HEK293 (cell line): ENCODE measurements at regions not wholly inside any gene's neighbourhood (a gene's known extent, or its start where the extent isn't known, plus 50 kb on each side); places are given as distances from the start of the nearest gene placed in this dataset.
"Not testable (repeated sequence)": the region's sequence is repeated elsewhere in the genome, so short reads cannot be mapped to it uniquely, and the experiment has no call there.

Source experiments
- CTCF ChIA-PET: fragments of 350-600 bp; formaldehyde crosslinking; extraction: SDS; loops from one replicate; lab custom pipeline; 2021; ENCODE audit warnings: antibody characterized with exemption; lab: Yijun Ruan, JAX
- POLR2A ChIA-PET: fragments of 300-600 bp; formaldehyde crosslinking; extraction: SDS; loops from one replicate; lab custom pipeline; 2020; ENCODE audit warnings: antibody characterized with exemption, inconsistent platforms; lab: Yijun Ruan, JAX
- H3K27ac ChIP-seq: fragments of 200-500 bp; sonication (Bioruptor generic); 2 replicates; pipeline ENCODE4 v1.5.1; 2014; ENCODE audit warnings: low read depth, low read length, control low read depth, inconsistent platforms; ENCODE audit errors: extremely low read depth
- H3K36me3 ChIP-seq, 2 experiments: fragments of 200-500 bp in 1 of 2; sonication (Bioruptor generic) in 1 of 2; 1 replicate in 1 of 2; 2 replicates in 1 of 2; pipeline ENCODE4 v1.5.1; 2014 to 2017; ENCODE audit warnings: inconsistent platforms in 2 of 2, low read length in 2 of 2; ENCODE audit not compliant: control insufficient read depth in 2 of 2, insufficient read depth in 1 of 2
- H3K4me1 ChIP-seq: fragments of 200-500 bp; sonication (Bioruptor generic); 2 replicates; pipeline ENCODE4 v1.5.1; 2014; ENCODE audit warnings: mild to moderate bottlenecking, low read length, inconsistent platforms; ENCODE audit not compliant: control insufficient read depth, insufficient read depth
- H3K4me3 ChIP-seq: 2 replicates; pipeline ENCODE4 v1.5.1; 2011; ENCODE audit warnings: low read depth, mild to moderate bottlenecking, control low read depth, low read length, moderate library complexity
- H3K9me3 ChIP-seq: fragments of 200-500 bp; sonication (Bioruptor generic); 2 replicates; pipeline ENCODE4 v1.5.1; 2014; ENCODE audit warnings: low read depth, low read length, inconsistent platforms; ENCODE audit not compliant: control insufficient read depth, insufficient read depth
- MZF1 ChIP-seq: fragments of 450-650 bp; formaldehyde crosslinking; IDR thresholded peaks from 2 replicates; pipeline ENCODE4 v1.5.1; 2017; ENCODE audit warnings: missing biosample characterization, missing genetic modification characterization, borderline replicate concordance
- REST ChIP-seq: fragments of 450-650 bp; formaldehyde crosslinking; IDR thresholded peaks from 2 replicates; pipeline ENCODE4 v1.5.1; 2016; ENCODE audit warnings: missing biosample characterization, missing genetic modification characterization
- SETDB1 ChIP-seq: IDR thresholded peaks from one replicate; pipeline ENCODE4 v1.6.1; 2017; ENCODE audit warnings: mild to moderate bottlenecking, low read length, moderate library complexity, mixed read lengths; ENCODE audit not compliant: insufficient read length
- ZBTB48 ChIP-seq: fragments of 450-650 bp; formaldehyde crosslinking; IDR thresholded peaks from 2 replicates; pipeline ENCODE4 v1.5.1; 2016; ENCODE audit warnings: missing biosample characterization, missing genetic modification characterization
- ZNF23 ChIP-seq: fragments of 450-650 bp; formaldehyde crosslinking; IDR thresholded peaks from 2 replicates; pipeline ENCODE4 v1.5.1; 2016; ENCODE audit warnings: missing biosample characterization, missing genetic modification characterization, borderline replicate concordance
- ZNF433 ChIP-seq: fragments of 450-650 bp; formaldehyde crosslinking; IDR thresholded peaks from 2 replicates; pipeline ENCODE4 v1.5.1; 2016; ENCODE audit warnings: missing biosample characterization, missing genetic modification characterization, low read depth
- ZNF560 ChIP-seq: fragments of 450-650 bp; formaldehyde crosslinking; IDR thresholded peaks from 2 replicates; pipeline ENCODE4 v1.5.1; 2017; ENCODE audit warnings: missing biosample characterization, missing genetic modification characterization, borderline replicate concordance
- ZNF645 ChIP-seq: fragments of 450-650 bp; formaldehyde crosslinking; IDR thresholded peaks from 2 replicates; pipeline ENCODE4; 2016; ENCODE audit warnings: missing biosample characterization, missing genetic modification characterization
- ZNF660 ChIP-seq: fragments of 450-650 bp; IDR thresholded peaks from 2 replicates; pipeline ENCODE4 v1.5.1; 2018; ENCODE audit warnings: missing biosample characterization, mild to moderate bottlenecking, missing genetic modification characterization
- ZNF701 ChIP-seq: fragments of 450-650 bp; formaldehyde crosslinking; IDR thresholded peaks from 2 replicates; pipeline ENCODE4 v1.5.1; 2016; ENCODE audit warnings: missing biosample characterization, missing genetic modification characterization
- ZNF747 ChIP-seq: fragments of 450-650 bp; formaldehyde crosslinking; IDR thresholded peaks from 2 replicates; pipeline ENCODE4 v1.5.1; 2016; ENCODE audit warnings: missing biosample characterization, missing genetic modification characterization
- ZNF76 ChIP-seq: fragments of 450-650 bp; formaldehyde crosslinking; IDR thresholded peaks from 2 replicates; pipeline ENCODE4; 2016; ENCODE audit warnings: low read depth, missing biosample characterization, missing genetic modification characterization, borderline replicate concordance
- ZNF777 ChIP-seq: fragments of 450-650 bp; formaldehyde crosslinking; IDR thresholded peaks from 2 replicates; pipeline ENCODE4 v1.5.1; 2017; ENCODE audit warnings: missing biosample characterization, missing genetic modification characterization, borderline replicate concordance
- ZNF785 ChIP-seq: fragments of 450-650 bp; formaldehyde crosslinking; IDR thresholded peaks from 2 replicates; pipeline ENCODE4 v1.5.1; 2016; ENCODE audit warnings: missing biosample characterization, missing genetic modification characterization
- ZSCAN23 ChIP-seq: fragments of 450-650 bp; formaldehyde crosslinking; IDR thresholded peaks from 2 replicates; pipeline ENCODE4 v1.5.1; 2016; ENCODE audit warnings: missing biosample characterization, missing genetic modification characterization
- ZSCAN30 ChIP-seq: fragments of 450-650 bp; IDR thresholded peaks from 2 replicates; pipeline ENCODE4 v1.5.1; 2018; ENCODE audit warnings: missing biosample characterization, mild to moderate bottlenecking, missing genetic modification characterization, moderate library complexity

GRCh38 chr9:68593760-68594159 lies 53.1 kb upstream of the TMEM252 start:
- H3K9me3 ChIP-seq, POLR2A ChIA-PET, H3K4me1 ChIP-seq, H3K36me3 ChIP-seq, H3K27ac ChIP-seq, H3K4me3 ChIP-seq: not testable (repeated sequence)
- CTCF ChIA-PET = interaction anchor here (1.5 kb wide), 1 partner anchor 11 kb away, joined by 5 read pairs; no protein-coding TSS in a partner anchor

GRCh38 chr9:68595868-68596267 lies 55.2 kb upstream of the TMEM252 start:
- no peaks in the 10 kb centered on the region for H3K4me1 ChIP-seq
- H3K27ac ChIP-seq = no peak overlapping the region
- TF ChIP-seq ZBTB48 (tag by site-specific recombination) (no peak), ZNF23 (tag by site-specific recombination) (no peak), ZNF560 (no peak), MZF1 (tag by site-specific recombination) (no peak), ZNF433 (tag by site-specific recombination) (no peak), ZNF701 (no peak), ZNF747 (no peak), ZNF76 (tag by site-specific recombination) (no peak), ZSCAN30 (tag by site-specific recombination) (no peak), ZSCAN23 (tag by site-specific recombination) (no peak), ZNF645 (no peak), REST (tag by site-specific recombination) (no peak)
- CTCF ChIA-PET = interaction anchor here (0.6 to 1.9 kb wide), 3 partner anchors 12 to 404 kb away, joined by 3 to 8 read pairs (median 4); no protein-coding TSS in a partner anchor
- POLR2A ChIA-PET = no interaction called here
- H3K9me3 ChIP-seq = no peaks in the 10 kb centered on the region
- H3K4me3 ChIP-seq = no peak overlapping the region
- no peaks in the 10 kb centered on the region for H3K36me3 ChIP-seq

- Histone ChIP-seq H3K27ac (no peak overlapping the region), H3K9me3 (no peaks in the 10 kb centered on the region), H3K4me1 (no peaks in the 10 kb centered on the region), H3K36me3 (no peaks in the 10 kb centered on the region), H3K4me3 (no peak overlapping the region)
- POLR2A ChIA-PET = no interaction called here
- CTCF ChIA-PET = interaction anchor here (0.6 to 0.8 kb wide), 3 partner anchors 13 to 103 kb away, joined by 3 to 5 read pairs (median 3); no protein-coding TSS in a partner anchor
- no peak for TF ChIP-seq SETDB1
Observed at GRCh38 chr9:68597362-68597997, 56.8 kb upstream of the TMEM252 start.

GRCh38 chr9:68599826-68600225 lies 59.1 kb upstream of the TMEM252 start:
- no peak for TF ChIP-seq ZNF660 (tag by site-specific recombination)
- TF ChIP-seq ZNF777 (tag by site-specific recombination) = no peak
- no peak for TF ChIP-seq ZNF785 (tag by site-specific recombination)
- TF ChIP-seq, all 188 proteins: peak for 0
- H3K4me3 ChIP-seq = no peak overlapping the region
- H3K4me1 ChIP-seq = no peaks in the 10 kb centered on the region
- H3K9me3 ChIP-seq = no peaks in the 10 kb centered on the region
- ChIA-PET POLR2A (no interaction called here), CTCF (interaction anchor here (3.1 kb wide), 1 partner anchor 17 kb away, joined by 10 read pairs; no protein-coding TSS in a partner anchor)
- H3K27ac ChIP-seq = no peak overlapping the region
- H3K36me3 ChIP-seq = no peaks in the 10 kb centered on the region
